HG03571 (cell line): ENCODE measurements at regions not wholly inside any gene's neighbourhood (a gene's known extent, or its start where the extent isn't known, plus 50 kb on each side); places are given as distances from the start of the nearest gene placed in this dataset.

Source experiments
- ATAC-seq: cut with Tn5 transposase; IDR thresholded peaks from one replicate; pipeline ENCODE4 v1.9.1; 2021; ENCODE audit not compliant: unreplicated experiment

GRCh38 chr10:78160591-78160990 is 126.9 kb downstream of the RPS24 start:
- ATAC-seq: no peak

GRCh38 chr10:78162853-78163252 is 129.2 kb downstream of the RPS24 start:
- no peak for ATAC-seq

- no peak for ATAC-seq
Observed at GRCh38 chr10:78164702-78165101, 131.0 kb downstream of the RPS24 start.

GRCh38 chr10:78165172-78165571 is 131.5 kb downstream of the RPS24 start:
- ATAC-seq: no peak

- no peak for ATAC-seq
Observed at GRCh38 chr10:78165617-78166016, 132.0 kb downstream of the RPS24 start.

GRCh38 chr10:78166261-78166660 is 132.6 kb downstream of the RPS24 start:
- no peak for ATAC-seq

- no peak for ATAC-seq
Observed at GRCh38 chr10:78169214-78169613, 135.6 kb downstream of the RPS24 start.

- ATAC-seq: no peak
Observed at GRCh38 chr10:78170026-78170475, 136.4 kb downstream of the RPS24 start.

GRCh38 chr10:78171633-78172400 is 138.2 kb downstream of the RPS24 start:
- ATAC-seq: no peak

GRCh38 chr10:78173360-78174015 is 139.8 kb downstream of the RPS24 start:
- ATAC-seq: no peak

- ATAC-seq: no peak
Observed at GRCh38 chr10:78175444-78176015, 141.9 kb downstream of the RPS24 start.

GRCh38 chr10:78176320-78177317 is 143.0 kb downstream of the RPS24 start:
- no peak for ATAC-seq

- no peak for ATAC-seq
Observed at GRCh38 chr10:78177491-78178185, 144.0 kb downstream of the RPS24 start.

- ATAC-seq: no peak
Observed at GRCh38 chr10:78178397-78178796, 144.7 kb downstream of the RPS24 start.

GRCh38 chr10:78178940-78179339 is 145.3 kb downstream of the RPS24 start:
- no peak for ATAC-seq

GRCh38 chr10:78179886-78180705 is 146.4 kb downstream of the RPS24 start:
- ATAC-seq: no peak

GRCh38 chr10:78181381-78182055 is 147.9 kb downstream of the RPS24 start:
- no peak for ATAC-seq

GRCh38 chr10:78182841-78183240 is 149.2 kb downstream of the RPS24 start:
- ATAC-seq: no peak
